OCI-LY3 (cell line): ENCODE measurements at regions not wholly inside any gene's neighbourhood (a gene's known extent, or its start where the extent isn't known, plus 50 kb on each side); places are given as distances from the start of the nearest gene placed in this dataset.

ENCODE experiments used
- CTCF ChIP-seq: fragments of 200-600, 300-600 bp; sonication (generic); IDR thresholded peaks from 2 replicates; pipeline ENCODE4 v1.5.1; 2014; ENCODE audit warnings: antibody characterized with exemption, low read length, low read depth
- EZH2phosphoT487 ChIP-seq: fragments of 200-600 bp; shearing (Covaris generic); IDR thresholded peaks from 2 replicates; pipeline ENCODE4 v1.6.1; 2018; ENCODE audit warnings: antibody characterized with exemption, mixed run types, low read depth

DNA sequence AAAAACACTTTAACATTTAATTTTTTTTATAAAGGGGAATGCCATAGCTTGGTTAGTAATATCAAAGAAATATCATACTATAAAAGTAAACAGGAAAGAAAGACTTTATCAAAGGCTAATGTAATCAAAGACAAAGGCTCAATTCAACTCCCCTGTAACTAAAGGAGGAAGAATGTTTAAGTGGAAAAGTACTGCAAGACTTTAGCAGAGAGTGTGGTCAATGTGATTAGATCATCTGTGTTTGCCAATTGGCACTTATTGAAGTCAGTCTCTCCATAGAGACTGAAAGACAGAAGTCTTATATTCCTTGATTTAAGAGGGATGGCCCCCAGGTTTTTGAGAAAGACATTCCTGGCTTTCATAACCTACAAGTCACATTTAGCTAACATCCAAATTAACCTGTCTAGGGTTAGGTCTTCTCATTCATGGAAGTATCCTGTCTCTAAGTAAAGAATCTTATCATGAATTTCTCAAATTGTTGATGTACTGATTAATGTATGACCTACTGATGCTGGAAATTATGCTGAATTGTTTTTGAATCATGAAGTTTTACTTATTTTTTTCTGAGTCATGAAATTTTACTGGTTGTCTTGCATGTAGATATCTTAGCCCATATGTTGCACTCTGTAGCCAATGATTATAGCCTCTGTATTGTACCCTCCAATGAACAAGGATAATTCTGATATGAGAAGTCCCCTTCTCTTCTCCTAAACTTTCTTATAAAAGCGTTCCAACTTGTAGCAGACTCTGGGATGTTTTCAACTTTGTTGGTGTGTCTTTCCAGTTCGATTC lies 65.4 kb downstream of the ATXN7L3B start:
- no peak for TF ChIP-seq CTCF
- TF ChIP-seq EZH2phosphoT487, result no peak
